HCT116 (cell line): ENCODE measurements at regions not wholly inside any gene's neighbourhood (a gene's known extent, or its start where the extent isn't known, plus 50 kb on each side); places are given as distances from the start of the nearest gene placed in this dataset.
"Not testable (repeated sequence)": the region's sequence is repeated elsewhere in the genome, so short reads cannot be mapped to it uniquely, and the experiment has no call there.

ENCODE experiments used
- ATAC-seq: fragments of 200-7000 bp; cut with Tn5 transposase; 2 replicates; pipeline ENCODE4 v1.9.1; 2020; ENCODE audit warnings: mild to moderate bottlenecking, moderate library complexity
- BruUV-seq: library from RNA; stranded (reverse); fragments of 400-500 nt; replicated peaks from 2 replicates; lab custom pipeline; 2021; lab: Mats Ljungman, UMichigan
- CTCF ChIA-PET: fragments of 300-600 bp; sonication (Branson Sonifier 250); formaldehyde crosslinking; loops from one replicate; lab custom pipeline; 2021; ENCODE audit warnings: antibody characterized with exemption; lab: Charles Lee
- POLR2A ChIA-PET: fragments of 300-600, 350-600 bp; sonication (Branson Sonifier 250); formaldehyde crosslinking; loops from one replicate; lab custom pipeline; 2021; ENCODE audit warnings: antibody characterized with exemption; lab: Charles Lee
- RAD21 ChIA-PET, 2 experiments: fragments of 300-600 bp; sonication (Branson Sonifier 250); formaldehyde crosslinking; loops; one replicate each; lab custom pipeline; 2023; ENCODE audit warnings: low total read pairs in 2 of 2; ENCODE audit not compliant: uncharacterized antibody in 2 of 2, unreplicated experiment in 2 of 2, low non-redundant PET in 1 of 2; lab: Charles Lee
- DNase-seq: peaks from one replicate; pipeline ENCODE4 v3.0.0-alpha.2; 2010; ENCODE audit warnings: low read depth, low spot score
- H2AFZ ChIP-seq: fragments of 200-600 bp; shearing (Covaris generic), sonication (generic); 2 replicates; pipeline ENCODE4 v1.6.1; 2017; ENCODE audit warnings: low read depth, mixed run types, mixed read lengths, antibody characterized with exemption, low read length; ENCODE audit not compliant: poor library complexity, severe bottlenecking
- H3K27ac ChIP-seq: 2 replicates; pipeline ENCODE4 v1.5.1; 2012; ENCODE audit warnings: low read depth, low read length
- H3K27me3 ChIP-seq: fragments of 200-600 bp; sonication (generic); 2 replicates; pipeline ENCODE4 v1.6.1; 2016; ENCODE audit warnings: mixed run types, low read length, mixed read lengths; ENCODE audit not compliant: insufficient read depth
- H3K36me3 ChIP-seq, 2 experiments: fragments of 200-500 bp in 1 of 2; fragments of 200-600 bp in 1 of 2; sonication (Bioruptor generic) in 1 of 2; sonication (generic) in 1 of 2; 2 replicates each; pipeline versions ENCODE4 v1.5.1 to v1.6.1; 2014 to 2016; ENCODE audit warnings: low read length in 2 of 2, inconsistent platforms in 1 of 2, mixed read lengths in 1 of 2, mixed run types in 1 of 2; ENCODE audit not compliant: insufficient read depth in 2 of 2, control insufficient read depth in 1 of 2
- H3K4me1 ChIP-seq, 2 experiments: fragments of 200-600 bp in 1 of 2; sonication (generic) in 1 of 2; 2 replicates each; pipeline versions ENCODE4 v1.5.1 to v1.6.1; 2012 to 2017; ENCODE audit warnings: low read length in 2 of 2, inconsistent platforms in 1 of 2, mild to moderate bottlenecking in 1 of 2, mixed read lengths in 1 of 2, mixed run types in 1 of 2, moderate library complexity in 1 of 2; ENCODE audit not compliant: insufficient read depth in 2 of 2, control insufficient read depth in 1 of 2
- H3K4me2 ChIP-seq: fragments of 200-600 bp; sonication (generic); 2 replicates; pipeline ENCODE4 v1.6.1; 2017; ENCODE audit warnings: mixed run types, low read length, mixed read lengths
- H3K4me3 ChIP-seq, 2 experiments: fragments of 200-600 bp in 1 of 2; sonication (generic) in 1 of 2; replicated peaks in 1 of 2; 2 replicates each; pipeline ENCODE4 v1.5.1; 2011 to 2016; ENCODE audit warnings: low read length in 2 of 2, control low read depth in 1 of 2, low read depth in 1 of 2, mild to moderate bottlenecking in 1 of 2, mixed read lengths in 1 of 2, mixed run types in 1 of 2
- H3K79me2 ChIP-seq: fragments of 200-600 bp; sonication (generic); 2 replicates; pipeline ENCODE4 v1.6.1; 2017; ENCODE audit warnings: mild to moderate bottlenecking, mixed run types, low read length, moderate library complexity, mixed read lengths; ENCODE audit not compliant: insufficient read depth
- H3K9ac ChIP-seq: fragments of 200-600 bp; sonication (generic); 2 replicates; pipeline ENCODE4 v1.6.1; 2016; ENCODE audit warnings: low read length, mixed read lengths
- H3K9me2 ChIP-seq: fragments of 200-600 bp; sonication (generic), shearing (Covaris generic); 2 replicates; pipeline ENCODE4 v1.6.1; 2017; ENCODE audit warnings: mixed run types, mild to moderate bottlenecking, moderate library complexity; ENCODE audit not compliant: insufficient read depth
- H3K9me3 ChIP-seq, 2 experiments: fragments of 200-500 bp in 1 of 2; fragments of 200-600 bp in 1 of 2; sonication (Bioruptor generic) in 1 of 2; sonication (generic) in 1 of 2; 2 replicates each; pipeline ENCODE4 v1.6.1; 2014 to 2017; ENCODE audit warnings: low read length in 2 of 2, mixed read lengths in 2 of 2, inconsistent platforms in 1 of 2, low read depth in 1 of 2, mild to moderate bottlenecking in 1 of 2, mixed run types in 1 of 2, moderate library complexity in 1 of 2; ENCODE audit not compliant: control insufficient read depth in 1 of 2, insufficient read depth in 1 of 2
- H4K20me1 ChIP-seq: fragments of 200-600 bp; sonication (generic), shearing (Covaris generic); 2 replicates; pipeline ENCODE4 v1.6.1; 2017; ENCODE audit warnings: mixed run types, mild to moderate bottlenecking, moderate library complexity; ENCODE audit not compliant: insufficient read depth
- CEBPB ChIP-seq: IDR thresholded peaks from 2 replicates; pipeline ENCODE4 v1.6.1; 2012; ENCODE audit warnings: low read depth
- EGR1 ChIP-seq: IDR thresholded peaks from 2 replicates; pipeline ENCODE4 v1.6.1; 2012; ENCODE audit warnings: low read depth
- ELF1 ChIP-seq: IDR thresholded peaks from 2 replicates; pipeline ENCODE4 v1.6.1; 2012; ENCODE audit warnings: low read depth, borderline replicate concordance
- EZH2 ChIP-seq: fragments of 200-600 bp; sonication (generic); IDR thresholded peaks from 2 replicates; pipeline ENCODE4 v1.6.1; 2017; ENCODE audit warnings: antibody characterized with exemption, mixed run types
- FOSL1 ChIP-seq: IDR thresholded peaks from 2 replicates; pipeline ENCODE4 v1.6.1; 2012; ENCODE audit warnings: low read depth
- JUND ChIP-seq: IDR thresholded peaks from 2 replicates; pipeline ENCODE4 v1.6.1; 2012
- POLR2A ChIP-seq: IDR thresholded peaks from 2 replicates; pipeline ENCODE4 v1.7.0; 2011; ENCODE audit warnings: borderline replicate concordance; ENCODE audit not compliant: insufficient read depth, insufficient read length; ENCODE audit errors: extremely low read depth
- POLR2AphosphoS5 ChIP-seq: IDR thresholded peaks from 2 replicates; pipeline ENCODE4 v1.6.1; 2011; ENCODE audit warnings: mild to moderate bottlenecking, low read depth, low read length, moderate library complexity
- RAD21 ChIP-seq: IDR thresholded peaks from 2 replicates; pipeline ENCODE4 v1.6.1; 2012; ENCODE audit warnings: low read depth, mild to moderate bottlenecking
- SIN3A ChIP-seq: IDR thresholded peaks from 2 replicates; pipeline ENCODE4 v1.6.1; 2012; ENCODE audit warnings: low read depth
- SP1 ChIP-seq: IDR thresholded peaks from 2 replicates; pipeline ENCODE4 v1.6.1; 2012; ENCODE audit warnings: low read depth
- SRF ChIP-seq: IDR thresholded peaks from 2 replicates; pipeline ENCODE4 v1.6.1; 2012; ENCODE audit warnings: low read depth
- TCF7L2 ChIP-seq: IDR thresholded peaks from 2 replicates; pipeline ENCODE4 v1.7.0; 2011; ENCODE audit warnings: borderline replicate concordance, inconsistent platforms; ENCODE audit not compliant: insufficient read depth, insufficient read length; ENCODE audit errors: extremely low read depth
- YY1 ChIP-seq: IDR thresholded peaks from 2 replicates; pipeline ENCODE4 v1.6.1; 2011; ENCODE audit warnings: low read length, low read depth, moderate library complexity, mild to moderate bottlenecking; ENCODE audit not compliant: insufficient replicate concordance; ENCODE audit errors: extremely low read depth
- ZBTB33 ChIP-seq: IDR thresholded peaks from 2 replicates; pipeline ENCODE4 v1.6.1; 2011; ENCODE audit warnings: mild to moderate bottlenecking, low read length, moderate library complexity; ENCODE audit not compliant: insufficient replicate concordance; ENCODE audit errors: extremely low read depth
- ZFX ChIP-seq: fragments of 450-650 bp; IDR thresholded peaks from 2 replicates; pipeline ENCODE4 v1.6.1; 2017
- ZNF274 ChIP-seq: fragments of 200-500 bp; sonication (Bioruptor generic); IDR thresholded peaks from 2 replicates; pipeline ENCODE4 v1.6.1; 2014; ENCODE audit warnings: mild to moderate bottlenecking, low read depth, low read length, inconsistent platforms
- intact Hi-C: fragments of 100-400 bp; cut with micrococcal nuclease; formaldehyde crosslinking; loops from 2 replicates; pipeline ENCODE4 v1.10.0; 2022
- TF ChIP-seq, protein P1 (sequence below): IDR thresholded peaks from 2 replicates; pipeline ENCODE4 v1.6.1; 2012
- TF ChIP-seq, protein P2 (sequence below): IDR thresholded peaks from 2 replicates; pipeline ENCODE4 v1.6.1; 2012

GRCh38 chr6:100296810-100297544 is 167.7 kb downstream of the SIM1 start:
- no peaks in the 10 kb centered on the region for H3K27me3 ChIP-seq
- H3K4me2 ChIP-seq, result peak overlapping the region; percentile 73
- peak overlapping the region in 1 of 2 experiments; percentile 28; a peak in 2 of 4 replicates for H3K4me3 ChIP-seq
- peaks cover 47 to 81% of the 10 kb centered on the region in 2 experiments for H3K4me1 ChIP-seq
- H3K9me3 ChIP-seq, result no peaks in the 10 kb centered on the region
- POLR2A ChIA-PET, result interaction anchor here (1.1 to 1.2 kb wide), 2 partner anchors 9 to 14 kb away, joined by 4 to 5 read pairs; no protein-coding TSS in a partner anchor
- no peaks in the 10 kb centered on the region for H3K36me3 ChIP-seq
- peak overlapping the region; percentile 84 for H3K27ac ChIP-seq
- RAD21 ChIA-PET, result no interaction called here
- intact Hi-C loops, result no loop called here
- no peaks in the 10 kb centered on the region for H3K9me2 ChIP-seq
- H3K9ac ChIP-seq, result peak overlapping the region; percentile 49
- peak overlapping the region; percentile 64 for H2AFZ ChIP-seq
- no TSS peak for BruUV-seq
- DNase-seq (peak; percentile 74), ATAC-seq (peak; percentile 61)
- no peaks in the 10 kb centered on the region for H3K79me2 ChIP-seq
- CTCF ChIA-PET, result interaction anchor here (0.9 kb wide), 1 partner anchor 10 kb away, joined by 3 read pairs; no protein-coding TSS in a partner anchor
- no peaks in the 10 kb centered on the region for H4K20me1 ChIP-seq
- TF ChIP-seq EZH2 (no peak), POLR2A (no peak), SP1 (peak; percentile 68), FOSL1 (peak; percentile 80), POLR2AphosphoS5 (no peak), ZFX (no peak), TCF7L2 (peak; percentile 92), ZBTB33 (no peak), SIN3A (no peak), EGR1 (no peak), JUND (peak; percentile 78), ZNF274 (no peak), ELF1 (no peak), SRF (peak; percentile 51; the same call in 1 of the 2 replicates), CEBPB (peak; percentile 49; the same call in 1 of the 2 replicates), YY1 (no peak), RAD21 (0 out of 2 replicates have a peak, but pooled peaks have one; percentile 16)
- TF ChIP-seq, protein P1, sequence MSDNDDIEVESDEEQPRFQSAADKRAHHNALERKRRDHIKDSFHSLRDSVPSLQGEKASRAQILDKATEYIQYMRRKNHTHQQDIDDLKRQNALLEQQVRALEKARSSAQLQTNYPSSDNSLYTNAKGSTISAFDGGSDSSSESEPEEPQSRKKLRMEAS, result peak; percentile 14; the same call in 1 of the 2 replicates
- TF ChIP-seq, protein P2, sequence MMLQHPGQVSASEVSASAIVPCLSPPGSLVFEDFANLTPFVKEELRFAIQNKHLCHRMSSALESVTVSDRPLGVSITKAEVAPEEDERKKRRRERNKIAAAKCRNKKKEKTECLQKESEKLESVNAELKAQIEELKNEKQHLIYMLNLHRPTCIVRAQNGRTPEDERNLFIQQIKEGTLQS, result no peak

DNA sequence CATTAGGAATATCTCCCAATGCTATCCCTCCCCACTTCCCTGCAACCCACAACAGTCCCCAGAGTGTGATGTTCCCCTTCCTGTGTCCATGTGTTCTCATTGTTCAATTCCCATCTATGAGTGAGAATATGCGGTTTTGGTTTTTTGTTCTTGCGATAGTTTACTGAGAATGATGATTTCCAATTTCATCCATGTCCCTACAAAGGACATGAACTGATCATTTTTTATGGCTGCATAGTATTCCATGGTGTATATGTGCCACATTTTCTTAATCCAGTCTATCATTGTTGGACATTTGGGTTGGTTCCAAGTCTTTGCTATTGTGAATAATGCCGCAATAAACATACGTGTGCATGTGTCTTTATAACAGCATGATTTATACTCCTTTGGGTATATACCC is 169.5 kb downstream of the SIM1 start:
- H3K4me2 ChIP-seq, CTCF ChIA-PET: not testable (repeated sequence)

More for the DNA sequence above, 169.5 kb downstream of the SIM1 start:
- intact Hi-C loops, DNase-seq, H3K9ac ChIP-seq, H3K9me3 ChIP-seq, H3K4me3 ChIP-seq, H3K79me2 ChIP-seq, H3K9me2 ChIP-seq, H4K20me1 ChIP-seq, BruUV-seq, RAD21 ChIA-PET, H2AFZ ChIP-seq, ATAC-seq, H3K36me3 ChIP-seq, H3K27me3 ChIP-seq, H3K27ac ChIP-seq: not testable (repeated sequence)
- peaks cover 37 to 64% of the 10 kb centered on the region in 2 experiments for H3K4me1 ChIP-seq
- POLR2A ChIA-PET, result interaction anchor here (1.0 kb wide), 1 partner anchor 12 kb away, joined by 3 read pairs; no protein-coding TSS in a partner anchor
